ENCODE measurements at regions not wholly inside any gene's neighbourhood (a gene's known extent, or its start where the extent isn't known, plus 50 kb on each side); places are given as distances from the start of the nearest gene placed in this dataset.

GRCh38 chr3:152672320-152672649 lies 162.6 kb upstream of the P2RY1 start:
- TF ChIP-seq, protein P1, sequence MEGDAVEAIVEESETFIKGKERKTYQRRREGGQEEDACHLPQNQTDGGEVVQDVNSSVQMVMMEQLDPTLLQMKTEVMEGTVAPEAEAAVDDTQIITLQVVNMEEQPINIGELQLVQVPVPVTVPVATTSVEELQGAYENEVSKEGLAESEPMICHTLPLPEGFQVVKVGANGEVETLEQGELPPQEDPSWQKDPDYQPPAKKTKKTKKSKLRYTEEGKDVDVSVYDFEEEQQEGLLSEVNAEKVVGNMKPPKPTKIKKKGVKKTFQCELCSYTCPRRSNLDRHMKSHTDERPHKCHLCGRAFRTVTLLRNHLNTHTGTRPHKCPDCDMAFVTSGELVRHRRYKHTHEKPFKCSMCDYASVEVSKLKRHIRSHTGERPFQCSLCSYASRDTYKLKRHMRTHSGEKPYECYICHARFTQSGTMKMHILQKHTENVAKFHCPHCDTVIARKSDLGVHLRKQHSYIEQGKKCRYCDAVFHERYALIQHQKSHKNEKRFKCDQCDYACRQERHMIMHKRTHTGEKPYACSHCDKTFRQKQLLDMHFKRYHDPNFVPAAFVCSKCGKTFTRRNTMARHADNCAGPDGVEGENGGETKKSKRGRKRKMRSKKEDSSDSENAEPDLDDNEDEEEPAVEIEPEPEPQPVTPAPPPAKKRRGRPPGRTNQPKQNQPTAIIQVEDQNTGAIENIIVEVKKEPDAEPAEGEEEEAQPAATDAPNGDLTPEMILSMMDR (IDR thresholded peaks at IDR 0.05): no peak
- TF ChIP-seq POLR2A (IDR thresholded peaks at IDR 0.05): no peak

Data from esophagus squamous epithelium (tissue), 4 donors.